GM19025 (cell line): ENCODE measurements at regions not wholly inside any gene's neighbourhood (a gene's known extent, or its start where the extent isn't known, plus 50 kb on each side); places are given as distances from the start of the nearest gene placed in this dataset.

ENCODE experiments used
- ATAC-seq: cut with Tn5 transposase; IDR thresholded peaks from one replicate; pipeline ENCODE4 v1.9.1; 2021; ENCODE audit warnings: mild to moderate bottlenecking, low read depth, moderate library complexity; ENCODE audit not compliant: unreplicated experiment

GRCh38 chr21:31503939-31504338 lies 155.6 kb upstream of the SOD1 start:
- no peak for ATAC-seq

- no peak for ATAC-seq
Observed at GRCh38 chr21:31503467-31503866, 156.0 kb upstream of the SOD1 start.

- ATAC-seq = no peak
Observed at GRCh38 chr21:31502537-31503143, 156.9 kb upstream of the SOD1 start.

- no peak for ATAC-seq
Observed at GRCh38 chr21:31501926-31502325, 157.6 kb upstream of the SOD1 start.

GRCh38 chr21:31500982-31501381 lies 156.9 kb upstream of the TIAM1 start:
- ATAC-seq = no peak

- no peak for ATAC-seq
Observed at GRCh38 chr21:31500071-31500470, 156.0 kb upstream of the TIAM1 start.

GRCh38 chr21:31498985-31499384 lies 154.9 kb upstream of the TIAM1 start:
- ATAC-seq = no peak

GRCh38 chr21:31497914-31498313 lies 153.9 kb upstream of the TIAM1 start:
- no peak for ATAC-seq

GRCh38 chr21:31493350-31493880 lies 149.4 kb upstream of the TIAM1 start:
- no peak for ATAC-seq

- no peak for ATAC-seq
Observed at GRCh38 chr21:31491617-31492016, 147.6 kb upstream of the TIAM1 start.

- ATAC-seq = no peak
Observed at GRCh38 chr21:31490443-31490842, 146.4 kb upstream of the TIAM1 start.

- no peak for ATAC-seq
Observed at GRCh38 chr21:31489726-31490125, 145.7 kb upstream of the TIAM1 start.

- ATAC-seq = no peak
Observed at GRCh38 chr21:31489014-31489413, 145.0 kb upstream of the TIAM1 start.

- no peak for ATAC-seq
Observed at GRCh38 chr21:31484219-31484618, 140.2 kb upstream of the TIAM1 start.

- no peak for ATAC-seq
Observed at GRCh38 chr21:31483146-31483545, 139.1 kb upstream of the TIAM1 start.

GRCh38 chr21:31482460-31482859 lies 138.4 kb upstream of the TIAM1 start:
- ATAC-seq = no peak

- no peak for ATAC-seq
Observed at GRCh38 chr21:31480228-31480627, 136.2 kb upstream of the TIAM1 start.

GRCh38 chr21:31479714-31480113 lies 135.7 kb upstream of the TIAM1 start:
- ATAC-seq = no peak

GRCh38 chr21:31479222-31479621 lies 135.2 kb upstream of the TIAM1 start:
- no peak for ATAC-seq

GRCh38 chr21:31476263-31477022 lies 132.4 kb upstream of the TIAM1 start:
- no peak for ATAC-seq

GRCh38 chr21:31475223-31475622 lies 131.2 kb upstream of the TIAM1 start:
- no peak for ATAC-seq
